HPDE6-E6E7 (cell line): ENCODE measurements at regions not wholly inside any gene's neighbourhood (a gene's known extent, or its start where the extent isn't known, plus 50 kb on each side); places are given as distances from the start of the nearest gene placed in this dataset.

Experiments
- DNase-seq: peaks from one replicate; pipeline ENCODE4 v3.0.0; 2011; ENCODE audit warnings: missing footprints; ENCODE audit errors: extremely low spot score

DNA sequence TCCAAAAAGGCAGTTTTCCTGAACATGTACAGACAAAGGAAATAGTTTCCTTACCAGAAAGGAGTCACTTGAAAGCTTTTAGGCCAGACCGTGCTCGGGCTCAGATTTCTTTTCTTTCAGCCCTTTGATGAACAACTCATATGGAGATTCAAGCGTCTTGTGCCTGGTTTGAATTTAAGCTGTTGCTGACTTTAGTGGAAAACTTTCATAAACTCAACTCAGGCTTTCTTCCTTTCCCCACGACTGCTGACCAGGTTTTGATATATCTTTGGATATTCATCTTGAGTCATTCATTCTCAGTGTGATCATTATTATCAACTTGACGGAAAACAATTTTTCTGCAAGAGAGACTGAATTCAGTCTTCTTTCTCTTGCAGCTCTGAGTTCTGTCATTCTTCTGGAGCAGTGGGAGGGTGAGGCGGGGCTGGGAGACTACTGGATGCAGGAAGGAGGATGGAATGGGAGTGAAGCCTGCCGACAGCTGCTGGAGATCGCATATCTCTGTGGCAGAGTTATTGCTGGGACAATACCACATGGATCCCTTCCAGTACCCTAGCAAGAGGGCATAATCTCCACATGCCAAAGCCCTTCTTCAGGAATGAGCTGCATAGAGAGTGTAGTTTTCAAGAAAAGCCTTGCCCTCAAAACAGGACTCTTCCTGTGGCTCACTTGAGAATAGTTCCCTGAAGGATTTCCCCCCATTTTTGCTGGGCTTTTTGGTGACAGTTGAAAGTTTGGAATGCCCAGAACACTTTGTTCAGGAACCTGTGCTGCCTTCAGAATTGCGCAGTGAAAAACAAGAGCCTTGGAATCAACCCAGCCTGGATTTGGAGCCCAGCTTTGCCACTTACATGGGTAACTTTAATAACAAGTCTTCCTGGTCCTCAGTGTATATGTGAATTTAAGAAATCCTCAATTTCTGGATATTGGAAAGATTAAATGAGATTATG is 364.4 kb downstream of the ZNF521 start:
- DNase-seq: no peak

DNA sequence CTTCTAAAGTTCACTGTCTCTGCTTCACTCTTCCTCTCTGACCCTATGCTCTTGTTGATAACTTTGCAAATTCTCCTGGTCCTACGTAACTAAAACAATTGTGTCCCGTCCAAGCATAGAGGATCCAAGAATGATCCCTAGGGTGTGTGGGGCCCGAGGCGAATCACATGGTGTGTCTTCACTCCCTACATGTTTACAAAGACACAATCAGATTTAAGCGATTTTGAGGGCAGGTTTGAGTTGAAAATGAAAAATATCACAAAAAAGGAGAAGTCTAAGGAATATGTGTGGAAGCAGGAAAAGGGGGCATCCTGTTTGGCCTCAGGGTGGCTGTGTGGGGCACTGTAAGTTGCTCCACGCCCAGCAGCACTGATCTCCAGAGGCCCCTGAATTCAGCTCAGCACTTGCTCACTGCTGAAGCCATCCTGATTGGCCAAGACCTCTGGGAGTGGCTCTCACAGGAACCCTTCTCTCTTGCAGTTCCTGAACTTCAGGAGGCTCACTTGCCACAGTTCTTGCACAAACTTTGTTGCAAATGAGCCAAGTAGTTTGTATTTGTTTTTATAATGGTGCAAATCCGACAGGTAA is 363.6 kb downstream of the ZNF521 start:
- no peak for DNase-seq

GRCh38 chr18:24989760-24990593 is 362.0 kb downstream of the ZNF521 start:
- DNase-seq: no peak

GRCh38 chr18:24990671-24991134 is 361.3 kb downstream of the ZNF521 start:
- DNase-seq: no peak

- no peak for DNase-seq
These were observed 360.6 kb downstream of the ZNF521 start for GRCh38 chr18:24991141-24992060.

DNA sequence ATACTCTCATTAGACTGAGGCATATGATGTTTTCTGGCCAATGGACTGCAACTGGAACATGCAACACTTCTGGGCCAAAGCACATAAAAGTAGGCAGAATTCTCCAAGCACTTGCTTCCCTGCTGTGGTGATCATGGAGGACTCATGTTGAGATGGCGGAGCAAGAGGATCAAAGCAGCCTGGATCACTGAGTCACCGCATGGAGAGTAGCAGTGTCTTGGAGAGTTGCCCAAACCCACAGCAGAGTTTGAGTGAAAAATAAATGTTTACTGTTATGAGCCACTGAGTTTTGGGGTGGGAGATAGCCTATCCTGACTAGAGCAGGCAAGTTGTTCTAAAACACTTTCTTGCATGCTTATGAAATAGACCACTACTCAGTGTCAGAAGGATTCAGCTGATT is 359.5 kb downstream of the ZNF521 start:
- no peak for DNase-seq

DNA sequence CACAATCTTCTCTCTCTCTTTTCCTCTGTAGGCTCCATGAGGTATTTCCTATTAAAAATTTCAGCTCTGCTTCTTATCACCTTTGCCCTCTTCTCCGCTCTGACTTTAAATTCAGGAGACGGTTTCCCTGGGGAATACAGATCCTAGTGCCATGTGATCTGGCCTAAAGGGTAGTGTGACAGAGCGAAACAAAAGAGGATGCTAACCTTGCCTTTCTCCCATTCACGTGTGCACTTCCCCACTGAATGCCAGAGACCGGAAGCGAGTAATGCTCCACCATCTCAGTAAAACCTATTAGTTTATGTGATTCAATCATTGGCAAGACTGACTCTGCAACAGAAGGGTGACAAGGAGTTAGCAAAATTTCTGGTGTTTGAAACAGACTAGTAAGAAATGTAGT is 358.3 kb downstream of the ZNF521 start:
- DNase-seq: no peak

DNA sequence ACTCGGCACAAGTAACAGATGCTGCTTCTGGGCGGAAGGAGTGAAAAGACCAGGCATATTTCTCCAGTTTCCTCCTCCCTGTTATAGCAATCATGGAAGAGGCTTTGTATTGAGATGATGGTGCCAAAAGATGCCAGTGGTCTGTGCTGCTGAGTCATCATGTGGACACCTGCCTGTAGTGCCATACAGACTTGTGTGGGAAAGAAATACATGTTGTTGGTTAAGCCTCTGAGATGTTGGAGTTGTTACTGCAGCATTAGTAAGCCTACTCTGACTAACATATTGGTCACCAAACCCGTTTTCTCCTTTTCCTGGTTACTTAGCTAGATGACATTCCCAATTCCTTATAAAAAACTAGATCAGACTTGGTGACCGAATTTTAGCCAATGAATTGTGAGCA is 356.9 kb downstream of the ZNF521 start:
- DNase-seq: no peak

GRCh38 chr18:24995755-24996154 is 356.2 kb downstream of the ZNF521 start:
- DNase-seq: no peak

DNA sequence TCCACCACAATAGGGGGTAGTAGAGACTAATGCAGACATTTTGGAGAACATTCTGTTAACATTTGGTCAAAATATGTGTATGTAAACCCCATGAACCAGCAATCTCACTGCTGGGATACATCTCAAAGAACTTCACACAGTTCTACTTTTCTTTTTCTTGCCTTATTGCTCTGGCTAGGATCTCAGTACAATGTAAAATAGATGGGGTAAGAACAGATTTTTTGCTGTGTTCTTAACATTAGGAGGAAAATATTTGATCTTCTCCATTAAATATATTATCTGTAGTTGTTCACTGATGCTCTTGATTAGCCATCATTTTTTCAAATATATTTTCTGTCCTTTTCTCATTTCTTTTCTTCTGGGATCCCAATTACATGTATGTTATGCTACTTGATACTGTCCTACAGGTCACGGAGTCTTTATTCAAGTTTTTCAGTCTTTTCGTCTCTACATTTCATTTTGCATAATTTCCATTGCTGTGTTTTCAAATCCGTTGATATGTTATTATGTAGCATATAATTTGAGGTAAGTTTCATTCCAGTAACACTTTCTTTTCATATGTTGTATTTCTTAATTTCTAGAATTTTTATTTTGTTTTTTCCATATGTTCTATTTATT is 352.2 kb downstream of the ZNF521 start:
- no peak for DNase-seq

- no peak for DNase-seq
These were observed 350.2 kb downstream of the ZNF521 start for GRCh38 chr18:25001803-25002202.

- DNase-seq: no peak
These were observed 346.2 kb downstream of the ZNF521 start for GRCh38 chr18:25005541-25006403.

DNA sequence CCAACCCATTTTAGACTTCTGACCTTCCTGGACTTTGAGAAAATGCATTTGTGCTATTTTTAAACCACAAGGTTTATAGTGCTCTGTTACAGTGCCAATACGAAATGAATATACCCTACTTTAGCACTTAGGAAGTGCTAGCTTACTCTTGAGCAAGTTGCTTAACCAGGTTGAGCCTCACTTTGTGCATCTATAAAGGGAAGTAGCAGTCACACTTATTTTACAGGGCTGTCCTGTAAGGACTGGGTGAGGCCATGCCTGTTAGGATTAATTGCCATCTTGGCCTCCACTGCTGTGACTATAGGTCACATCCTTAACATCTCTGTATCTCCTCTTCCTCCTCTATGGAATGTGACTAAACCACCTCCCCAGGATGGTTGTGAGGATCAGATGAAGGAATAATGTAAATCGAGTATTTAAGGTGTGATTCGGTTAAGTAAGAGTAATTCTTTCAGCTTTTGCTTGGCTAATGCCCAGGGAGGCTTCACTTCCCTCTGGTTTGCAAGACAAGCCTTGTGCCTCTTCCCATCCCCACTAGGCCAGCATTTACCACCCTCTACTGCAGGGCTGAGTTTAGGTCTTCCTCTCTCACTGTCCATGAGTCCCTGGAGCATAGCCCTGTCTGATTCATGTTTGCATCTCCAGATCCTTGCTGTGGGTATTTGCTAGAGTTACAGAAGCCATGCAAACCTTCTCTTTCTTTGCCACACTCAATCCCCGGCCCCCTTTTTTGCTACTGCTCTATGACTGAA is 341.2 kb downstream of the ZNF521 start:
- no peak for DNase-seq
